ENCODE measurements at regions not wholly inside any gene's neighbourhood (a gene's known extent, or its start where the extent isn't known, plus 50 kb on each side); places are given as distances from the start of the nearest gene placed in this dataset.

GRCh38 chr18:52288403-52289004 lies 51.5 kb upstream of the DCC start:
- no peaks in the 10 kb centered on the region for H3K9me3 ChIP-seq (ENCODE audit: control insufficient read depth in 3 of 3, low read length in 3 of 3)
- H3K27ac ChIP-seq (ENCODE audit: low read depth, low read length): no peak overlapping the region
- peaks cover 0 to 2% (median 0%) of the 10 kb centered on the region in 3 donors for H3K27me3 ChIP-seq (ENCODE audit: control insufficient read depth in 3 of 3, insufficient read depth in 3 of 3, low read length in 3 of 3)
- H3K9ac ChIP-seq (ENCODE audit: low read depth in 1 of 3, low read length in 3 of 3): no peak overlapping the region
- H3K4me1 ChIP-seq (ENCODE audit: control insufficient read depth in 3 of 3, insufficient read depth in 3 of 3, low read length in 3 of 3): no peaks in the 10 kb centered on the region
- no peak overlapping the region for H3K4me3 ChIP-seq (ENCODE audit: low read length in 3 of 3)
- H3K36me3 ChIP-seq (ENCODE audit: control insufficient read depth in 3 of 3, insufficient read depth in 3 of 3, low read length in 3 of 3): no peaks in the 10 kb centered on the region

- peaks cover 0 to 2% (median 0%) of the 10 kb centered on the region in 3 donors for H3K27me3 ChIP-seq (ENCODE audit: control insufficient read depth in 3 of 3, insufficient read depth in 3 of 3, low read length in 3 of 3)
- no peak overlapping the region for H3K4me3 ChIP-seq (ENCODE audit: low read length in 3 of 3)
- H3K9me3 ChIP-seq (ENCODE audit: control insufficient read depth in 3 of 3, low read length in 3 of 3): no peaks in the 10 kb centered on the region
- no peak overlapping the region for H3K27ac ChIP-seq (ENCODE audit: low read depth, low read length)
- no peak overlapping the region for H3K9ac ChIP-seq (ENCODE audit: low read depth in 1 of 3, low read length in 3 of 3)
- H3K36me3 ChIP-seq (ENCODE audit: control insufficient read depth in 3 of 3, insufficient read depth in 3 of 3, low read length in 3 of 3): no peaks in the 10 kb centered on the region
- no peaks in the 10 kb centered on the region for H3K4me1 ChIP-seq (ENCODE audit: control insufficient read depth in 3 of 3, insufficient read depth in 3 of 3, low read length in 3 of 3)
Measured at GRCh38 chr18:52289392-52289791, 50.6 kb upstream of the DCC start.

Small RNA genes lying in the stretch of these regions (small RNA-seq; reads per million reads assigned to genes)
- 0.07 reads per million for gene RNU1-46P
